ENCODE measurements at regions not wholly inside any gene's neighbourhood (a gene's known extent, or its start where the extent isn't known, plus 50 kb on each side); places are given as distances from the start of the nearest gene placed in this dataset.
"Not testable (repeated sequence)": the region's sequence is repeated elsewhere in the genome, so short reads cannot be mapped to it uniquely, and the experiment has no call there.

DNA sequence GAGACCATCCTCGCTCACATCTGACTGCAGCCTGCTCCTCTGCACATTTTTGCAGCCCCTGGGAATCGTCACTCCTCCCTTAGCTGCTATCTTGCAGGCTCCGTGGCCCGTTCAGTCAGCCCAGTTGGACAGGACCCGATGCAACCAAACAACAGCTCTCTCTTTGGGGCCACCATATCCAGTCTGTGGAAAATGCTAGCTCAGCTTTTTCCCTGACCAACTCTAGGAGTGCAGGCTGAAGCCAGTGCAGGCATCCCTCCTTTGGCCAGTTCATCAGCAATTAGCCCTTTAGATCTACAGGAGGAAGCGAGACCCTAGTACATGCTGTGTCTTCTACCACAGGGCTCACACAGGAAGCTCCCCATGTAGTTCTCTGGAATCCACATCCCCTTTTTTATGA, 182.1 kb downstream of the HS3ST3A1 start:
- no peak overlapping the region for H3K27ac ChIP-seq
- peaks cover 26% of the 10 kb centered on the region for H3K4me1 ChIP-seq
- H3K4me3 ChIP-seq: no peak overlapping the region
- ATAC-seq (no peak), DNase-seq (no peak)
- H3K36me3 ChIP-seq: no peaks in the 10 kb centered on the region
- intact Hi-C loops (cut with DNase I): no loop called here
- H3K9me3 ChIP-seq: no peaks in the 10 kb centered on the region
- TF ChIP-seq CTCF (IDR thresholded peaks at IDR 0.05): no peak
- no peaks in the 10 kb centered on the region for H3K27me3 ChIP-seq

GRCh38 chr17:13418891-13419290, 182.8 kb downstream of the HS3ST3A1 start:
- peaks cover 26% of the 10 kb centered on the region for H3K4me1 ChIP-seq
- intact Hi-C loops (cut with DNase I): no loop called here

DNA sequence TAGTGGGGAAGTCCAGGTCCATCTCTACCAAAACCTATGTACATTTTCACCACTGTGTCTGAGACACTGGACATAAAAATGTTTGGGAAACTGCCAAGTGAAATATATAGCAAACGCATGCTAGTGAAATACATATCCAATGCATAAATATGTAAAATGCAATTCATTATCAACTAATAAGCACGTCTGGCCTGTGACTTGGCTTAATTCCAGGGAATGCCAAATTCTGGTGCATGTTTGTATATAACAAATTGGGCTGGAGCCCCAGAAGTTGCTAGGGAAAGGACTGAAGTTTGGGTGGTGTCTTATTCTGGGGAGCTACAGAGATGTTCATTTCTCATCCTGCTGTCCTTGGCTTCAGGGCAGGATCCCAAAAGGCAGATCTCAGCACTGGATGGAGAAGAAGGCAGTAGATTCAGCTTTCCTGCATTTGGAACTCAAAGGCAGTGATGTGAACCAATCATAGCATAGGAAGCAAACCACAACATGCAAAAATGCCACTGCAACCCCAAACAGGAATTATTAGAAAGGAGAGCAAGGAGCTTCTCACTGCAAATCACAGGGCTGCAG, 184.3 kb downstream of the HS3ST3A1 start:
- no peak overlapping the region for H3K27ac ChIP-seq
- DNase-seq (no peak), ATAC-seq (no peak)
- intact Hi-C loops (cut with DNase I): no loop called here
- TF ChIP-seq CTCF (IDR thresholded peaks at IDR 0.05): no peak
- no peaks in the 10 kb centered on the region for H3K27me3 ChIP-seq
- no peaks in the 10 kb centered on the region for H3K36me3 ChIP-seq
- no peak overlapping the region for H3K4me3 ChIP-seq
- no peaks in the 10 kb centered on the region for H3K9me3 ChIP-seq
- H3K4me1 ChIP-seq: peaks cover 26% of the 10 kb centered on the region

More at GRCh38 chr17:13418891-13419290, 182.8 kb downstream of the HS3ST3A1 start:
- Histone ChIP-seq H3K27me3 (no peaks in the 10 kb centered on the region), H3K27ac (no peak overlapping the region), H3K4me3 (no peak overlapping the region), H3K36me3 (no peaks in the 10 kb centered on the region), H3K9me3 (no peaks in the 10 kb centered on the region)
- TF ChIP-seq CTCF (IDR thresholded peaks at IDR 0.05): no peak
- ATAC-seq (no peak), DNase-seq (no peak)

- ATAC-seq (no peak), DNase-seq (no peak)
- no peak for TF ChIP-seq CTCF (IDR thresholded peaks at IDR 0.05)
- Histone ChIP-seq H3K27me3 (no peaks in the 10 kb centered on the region), H3K4me3 (no peak overlapping the region), H3K27ac (no peak overlapping the region), H3K9me3 (no peaks in the 10 kb centered on the region), H3K4me1 (peaks cover 26% of the 10 kb centered on the region), H3K36me3 (no peaks in the 10 kb centered on the region)
- intact Hi-C loops (cut with DNase I): no loop called here
Measured at GRCh38 chr17:13416748-13417363, 184.9 kb downstream of the HS3ST3A1 start.

DNA sequence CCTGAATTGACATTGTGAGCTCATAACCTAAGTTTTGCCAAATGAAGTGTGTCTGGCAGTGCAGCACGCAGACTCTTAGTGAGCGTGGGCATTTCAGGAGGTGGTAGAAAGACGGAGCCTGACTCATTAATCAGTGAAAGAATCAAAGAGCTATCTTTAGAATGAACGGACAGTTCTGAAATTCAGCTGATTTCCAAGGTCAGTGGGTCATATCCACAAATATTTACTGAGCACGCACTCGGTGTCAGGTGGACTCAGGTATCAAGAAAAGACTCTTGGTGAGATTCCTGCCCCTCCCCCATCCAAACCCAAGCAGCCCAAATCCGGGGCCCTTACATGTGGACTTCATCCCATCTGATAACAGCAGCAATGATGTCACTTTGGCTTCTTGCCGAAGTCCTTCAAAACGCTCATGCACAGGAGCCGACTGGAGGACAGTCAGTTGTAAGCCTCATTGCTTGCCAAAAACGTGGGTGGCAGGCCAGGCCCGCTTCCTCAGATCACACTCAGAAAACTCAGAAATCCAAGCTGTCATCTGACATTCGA, 185.8 kb downstream of the HS3ST3A1 start:
- intact Hi-C loops (cut with DNase I): no loop called here

GRCh38 chr17:13415200-13415599, 186.5 kb downstream of the HS3ST3A1 start:
- H3K4me3 ChIP-seq; ATAC-seq; H3K9me3 ChIP-seq; intact Hi-C loops (cut with DNase I); H3K27ac ChIP-seq; DNase-seq; H3K27me3 ChIP-seq; H3K36me3 ChIP-seq: not testable (repeated sequence)
- peaks cover 38% of the 10 kb centered on the region for H3K4me1 ChIP-seq

More for the DNA sequence above, 185.8 kb downstream of the HS3ST3A1 start:
- Histone ChIP-seq H3K36me3 (no peaks in the 10 kb centered on the region), H3K4me3 (no peak overlapping the region), H3K4me1 (peaks cover 30% of the 10 kb centered on the region), H3K27ac (no peak overlapping the region), H3K9me3 (no peaks in the 10 kb centered on the region), H3K27me3 (no peaks in the 10 kb centered on the region)
- DNase-seq: peak; percentile 70
- no peak for TF ChIP-seq CTCF (IDR thresholded peaks at IDR 0.05)
- peak; percentile 71 for ATAC-seq

Measured in upper lobe of right lung (tissue), 1 donor.